ENCODE measurements at regions not wholly inside any gene's neighbourhood (a gene's known extent, or its start where the extent isn't known, plus 50 kb on each side); places are given as distances from the start of the nearest gene placed in this dataset.

GRCh38 chr13:68806125-68806524 is 1301.5 kb upstream of the ATXN8OS start:
- TF ChIP-seq CTCF (IDR thresholded peaks at IDR 0.05; ENCODE audit: low read depth, low read length) (no peak), EZH2phosphoT487 (IDR thresholded peaks at IDR 0.05; ENCODE audit: low read depth) (no peak)
